IMR-90 (cell line): ENCODE measurements at regions not wholly inside any gene's neighbourhood (a gene's known extent, or its start where the extent isn't known, plus 50 kb on each side); places are given as distances from the start of the nearest gene placed in this dataset.

Experiments used
- ATAC-seq: fragments of 200-7000 bp; cut with Tn5 transposase; 2 replicates; pipeline ENCODE4 v1.9.1; 2020; ENCODE audit warnings: low read depth, mild to moderate bottlenecking, moderate library complexity
- BruUV-seq: library from RNA; stranded (reverse); fragments of 400-500 nt; replicated peaks from 2 replicates; lab custom pipeline; 2021; lab: Mats Ljungman, UMichigan
- CTCF ChIA-PET: fragments of 300-600 bp; formaldehyde crosslinking; extraction: SDS; loops from one replicate; lab custom pipeline; 2021; ENCODE audit warnings: antibody characterized with exemption; lab: Yijun Ruan, JAX
- POLR2A ChIA-PET: fragments of 300-600 bp; sonication (Branson Sonifier 250); formaldehyde crosslinking; loops from one replicate; lab custom pipeline; 2022; ENCODE audit warnings: antibody characterized with exemption; ENCODE audit not compliant: unreplicated experiment; lab: Charles Lee
- DNase-seq: peaks from one replicate; pipeline ENCODE4 v3.0.0; 2013
- H2AFZ ChIP-seq: replicated peaks from 2 replicates; pipeline ENCODE3; 2013; ENCODE audit warnings: low read length, mild to moderate bottlenecking; ENCODE audit not compliant: poor library complexity
- H2AK5ac ChIP-seq: 2 replicates; pipeline ENCODE4 v1.6.1; 2013; ENCODE audit warnings: low read depth, low read length, inconsistent platforms
- H2AK9ac ChIP-seq: replicated peaks from 2 replicates; pipeline ENCODE3; 2013; ENCODE audit warnings: mild to moderate bottlenecking, low read depth, low read length, moderate library complexity; ENCODE audit not compliant: poor library complexity
- H2BK120ac ChIP-seq: 2 replicates; pipeline ENCODE4 v1.6.1; 2013; ENCODE audit warnings: low read depth, low read length, inconsistent platforms
- H2BK15ac ChIP-seq: 3 replicates; pipeline ENCODE4 v1.6.1; 2013; ENCODE audit warnings: low read depth, low read length, inconsistent platforms
- H2BK20ac ChIP-seq: 2 replicates; pipeline ENCODE4 v1.6.1; 2013; ENCODE audit warnings: low read depth, mild to moderate bottlenecking, inconsistent platforms, low read length, moderate library complexity
- H2BK5ac ChIP-seq: 2 replicates; pipeline ENCODE4 v1.6.1; 2013; ENCODE audit warnings: mild to moderate bottlenecking, low read depth, low read length, inconsistent platforms; ENCODE audit not compliant: poor library complexity, severe bottlenecking
- H3K14ac ChIP-seq: replicated peaks from 2 replicates; pipeline ENCODE4 v1.6.1; 2013; ENCODE audit warnings: low read depth, low read length, inconsistent platforms
- H3K18ac ChIP-seq: 2 replicates; pipeline ENCODE4 v1.6.1; 2013; ENCODE audit warnings: low read depth, low read length, control low read depth
- H3K23ac ChIP-seq: 2 replicates; pipeline ENCODE4 v1.6.1; 2013; ENCODE audit warnings: low read depth, low read length, inconsistent platforms
- H3K27ac ChIP-seq: 2 replicates; pipeline ENCODE4 v1.5.1; 2013; ENCODE audit warnings: mild to moderate bottlenecking, control low read depth, low read length; ENCODE audit not compliant: insufficient read depth
- H3K27me3 ChIP-seq: 2 replicates; pipeline ENCODE4 v1.6.1; 2013; ENCODE audit warnings: low read length; ENCODE audit not compliant: control insufficient read depth, insufficient read depth
- H3K36me3 ChIP-seq: 2 replicates; pipeline ENCODE4 v1.6.1; 2013; ENCODE audit warnings: low read length, mixed read lengths; ENCODE audit not compliant: control insufficient read depth, insufficient read depth
- H3K4ac ChIP-seq: 2 replicates; pipeline ENCODE4 v1.6.1; 2013; ENCODE audit warnings: low read depth, low read length, inconsistent platforms
- H3K4me1 ChIP-seq: 2 replicates; pipeline ENCODE4 v1.6.1; 2013; ENCODE audit warnings: low read length, mixed read lengths; ENCODE audit not compliant: control insufficient read depth, insufficient read depth
- H3K4me2 ChIP-seq: 2 replicates; pipeline ENCODE4 v1.6.1; 2013; ENCODE audit warnings: low read depth, mild to moderate bottlenecking, control low read depth, low read length, moderate library complexity
- H3K4me3 ChIP-seq: 2 replicates; pipeline ENCODE4 v1.5.1; 2013; ENCODE audit warnings: low read depth, mild to moderate bottlenecking, control low read depth, low read length, moderate library complexity; ENCODE audit not compliant: insufficient read depth
- H3K56ac ChIP-seq: 2 replicates; pipeline ENCODE4 v1.6.1; 2013; ENCODE audit warnings: low read length, inconsistent platforms; ENCODE audit not compliant: insufficient read depth; ENCODE audit errors: extremely low read depth
- H3K79me1 ChIP-seq, 2 experiments: 2 replicates each; pipeline ENCODE4 v1.6.1; 2013; ENCODE audit warnings: low read length in 2 of 2, inconsistent platforms in 1 of 2, low read depth in 1 of 2
- H3K9ac ChIP-seq: 2 replicates; pipeline ENCODE4 v1.6.1; 2013; ENCODE audit warnings: low read depth, low read length, control low read depth
- H3K9me1 ChIP-seq: 2 replicates; pipeline ENCODE4 v1.6.1; 2013; ENCODE audit warnings: low read length, inconsistent platforms; ENCODE audit not compliant: insufficient read depth
- H3K9me3 ChIP-seq: 2 replicates; pipeline ENCODE4 v1.6.1; 2013; ENCODE audit warnings: low read length; ENCODE audit not compliant: control insufficient read depth, insufficient read depth
- H4K20me1 ChIP-seq: 2 replicates; pipeline ENCODE4 v1.6.1; 2013; ENCODE audit warnings: low read length, inconsistent platforms; ENCODE audit not compliant: insufficient read depth
- H4K5ac ChIP-seq: 2 replicates; pipeline ENCODE4 v1.6.1; 2013; ENCODE audit warnings: mild to moderate bottlenecking, low read depth, low read length, control low read depth
- H4K8ac ChIP-seq, 2 experiments: 2 replicates each; pipeline ENCODE4 v1.6.1; 2013; ENCODE audit warnings: low read depth in 2 of 2, low read length in 2 of 2, control low read depth in 1 of 2, inconsistent platforms in 1 of 2
- H4K91ac ChIP-seq: 2 replicates; pipeline ENCODE4 v1.6.1; 2013; ENCODE audit warnings: low read depth, low read length, inconsistent platforms; ENCODE audit not compliant: insufficient read depth
- BHLHE40 ChIP-seq: fragments of 150-350 bp; IDR thresholded peaks from 2 replicates; pipeline ENCODE4 v1.6.1; 2016; ENCODE audit warnings: mild to moderate bottlenecking, low read depth, low read length
- CEBPB ChIP-seq: IDR thresholded peaks from 2 replicates; pipeline ENCODE4 v1.6.1; 2012; ENCODE audit warnings: low read depth, low read length, improper control_type of control experiment
- CHD1 ChIP-seq: IDR thresholded peaks from 2 replicates; pipeline ENCODE4 v1.6.1; 2012; ENCODE audit warnings: low read depth, low read length, improper control_type of control experiment
- CTCF ChIP-seq: conservative IDR thresholded peaks from 2 replicates; pipeline ENCODE4 v1.5.1; 2012; ENCODE audit warnings: mild to moderate bottlenecking, low read depth, low read length, improper control_type of control experiment
- MAZ ChIP-seq: IDR thresholded peaks from 2 replicates; pipeline ENCODE4 v1.6.1; 2012; ENCODE audit warnings: low read depth, mild to moderate bottlenecking, low read length, improper control_type of control experiment, moderate library complexity, borderline replicate concordance
- NFE2L2 ChIP-seq: fragments of 150-350 bp; IDR thresholded peaks from 2 replicates; pipeline ENCODE4 v1.6.1; 2016; ENCODE audit warnings: low read depth, mild to moderate bottlenecking, low read length
- POLR2A ChIP-seq: IDR thresholded peaks from 2 replicates; pipeline ENCODE4 v1.6.1; 2012; ENCODE audit warnings: mild to moderate bottlenecking, low read depth, low read length
- RCOR1 ChIP-seq: IDR thresholded peaks from 2 replicates; pipeline ENCODE4 v1.6.1; 2012; ENCODE audit warnings: mild to moderate bottlenecking, low read length, improper control_type of control experiment; ENCODE audit not compliant: insufficient replicate concordance
- RFX5 ChIP-seq: IDR thresholded peaks from 2 replicates; pipeline ENCODE4 v1.8.0; 2012; ENCODE audit warnings: low read depth, mild to moderate bottlenecking, low read length, moderate library complexity
- USF2 ChIP-seq: fragments of 150-350 bp; IDR thresholded peaks from 2 replicates; pipeline ENCODE4 v1.6.1; 2017; ENCODE audit warnings: mild to moderate bottlenecking, antibody characterized with exemption, low read length, low read depth
- WGBS, 2 experiments: methylation state at CpG; one replicate each; pipeline versions ENCODE4 v1.1.5 to v1.1.7; 2013; ENCODE audit warnings: missing lambda C conversion rate in 2 of 2; ENCODE audit not compliant: insufficient read length in 1 of 2; ENCODE audit errors: extremely low coverage in 2 of 2; 5-methylcytosine and 5-hydroxymethylcytosine counted together
- dilution Hi-C: fragments of 300-500 bp; cut with HindIII; formaldehyde crosslinking; loops from one replicate; pipeline ENCODE4 v1.14.3; 2018; ENCODE audit warnings: low sequenced_read_pairs; ENCODE audit not compliant: unreplicated experiment
- in situ Hi-C: fragments of 300-500 bp; cut with MboI; formaldehyde crosslinking; loops from 3 replicates; pipeline ENCODE4 v1.14.3; 2019; ENCODE audit warnings: low sequenced_read_pairs, inconsistent platforms, mixed read lengths
- intact Hi-C: fragments of 100-400 bp; cut with micrococcal nuclease; formaldehyde crosslinking; loops from 2 replicates; pipeline ENCODE4 v1.10.0; 2022

- no TSS peak for BruUV-seq
- CTCF ChIA-PET, result no interaction called here
- Histone ChIP-seq H3K9ac (no peak overlapping the region), H3K56ac (no peak overlapping the region), H2BK5ac (no peak overlapping the region), H3K27ac (no peak overlapping the region), H3K23ac (no peak overlapping the region), H3K14ac (no peak overlapping the region), H3K4me2 (no peak overlapping the region), H3K27me3 (no peaks in the 10 kb centered on the region), H2BK15ac (no peak overlapping the region), H3K9me1 (no peaks in the 10 kb centered on the region), H2BK20ac (no peak overlapping the region), H3K79me1 (no peaks in the 10 kb centered on the region), H3K4me3 (no peak overlapping the region), H3K4me1 (no peaks in the 10 kb centered on the region), H3K36me3 (no peaks in the 10 kb centered on the region), H3K18ac (no peak overlapping the region), H2AK5ac (no peak overlapping the region), H2BK120ac (no peak overlapping the region), H4K8ac (no peak overlapping the region), H2AK9ac (no peak overlapping the region), H4K91ac (no peak overlapping the region), H2AFZ (peak overlapping the region; percentile 16), H4K5ac (no peak overlapping the region), H4K20me1 (no peaks in the 10 kb centered on the region), H3K4ac (no peak overlapping the region), H3K9me3 (no peaks in the 10 kb centered on the region)
- dilution Hi-C loops (no loop called here), in situ Hi-C loops (no loop called here), intact Hi-C loops (no loop called here)
- no CpG with 5 or more reads among the region's 7 CpGs for WGBS, 2 experiments
- ATAC-seq (no peak), DNase-seq (no peak)
- TF ChIP-seq RCOR1 (no peak), NFE2L2 (no peak), CHD1 (no peak), RFX5 (no peak), CTCF (no peak), POLR2A (no peak), CEBPB (no peak), BHLHE40 (no peak), MAZ (no peak), USF2 (no peak)
- POLR2A ChIA-PET, result no interaction called here
Measured at GRCh38 chr6:113137426-113137825, 719.7 kb upstream of the MARCKS start.
